HG02870 (cell line): ENCODE measurements at regions not wholly inside any gene's neighbourhood (a gene's known extent, or its start where the extent isn't known, plus 50 kb on each side); places are given as distances from the start of the nearest gene placed in this dataset.
"Not testable (repeated sequence)": the region's sequence is repeated elsewhere in the genome, so short reads cannot be mapped to it uniquely, and the experiment has no call there.

Experiments used
- ATAC-seq: cut with Tn5 transposase; IDR thresholded peaks from one replicate; pipeline ENCODE4 v1.9.1; 2021; ENCODE audit warnings: mild to moderate bottlenecking, moderate library complexity; ENCODE audit not compliant: unreplicated experiment

GRCh38 chrX:27404366-27404765 is 58.8 kb downstream of the PPP4R3C start:
- ATAC-seq: no peak

- no peak for ATAC-seq
Observed at GRCh38 chrX:27399146-27399456, 64.0 kb downstream of the PPP4R3C start.

GRCh38 chrX:27391623-27392022 is 71.5 kb downstream of the PPP4R3C start:
- ATAC-seq: no peak

GRCh38 chrX:27381419-27381818 is 81.7 kb downstream of the PPP4R3C start:
- ATAC-seq: no peak

- ATAC-seq: no peak
Observed at GRCh38 chrX:27380163-27380845, 82.8 kb downstream of the PPP4R3C start.

- ATAC-seq: no peak
Observed at GRCh38 chrX:27354021-27354420, 109.1 kb downstream of the PPP4R3C start.

- ATAC-seq: no peak
Observed at GRCh38 chrX:27350476-27350875, 112.7 kb downstream of the PPP4R3C start.

- ATAC-seq: peak; percentile 54
Observed at GRCh38 chrX:27336466-27337091, 126.6 kb downstream of the PPP4R3C start.

GRCh38 chrX:27321632-27322031 is 141.5 kb downstream of the PPP4R3C start:
- ATAC-seq: no peak

GRCh38 chrX:27309406-27309805 is 153.7 kb downstream of the PPP4R3C start:
- no peak for ATAC-seq

- no peak for ATAC-seq
Observed at GRCh38 chrX:27307546-27307945, 155.6 kb downstream of the PPP4R3C start.

GRCh38 chrX:27292552-27292951 is 170.6 kb downstream of the PPP4R3C start:
- ATAC-seq: not testable (repeated sequence)

GRCh38 chrX:27276751-27277150 is 186.4 kb downstream of the PPP4R3C start:
- ATAC-seq: no peak

- no peak for ATAC-seq
Observed at GRCh38 chrX:27254656-27255055, 208.5 kb downstream of the PPP4R3C start.

- no peak for ATAC-seq
Observed at GRCh38 chrX:27251369-27251768, 211.8 kb downstream of the PPP4R3C start.

GRCh38 chrX:27242581-27242980 is 220.6 kb downstream of the PPP4R3C start:
- no peak for ATAC-seq

- no peak for ATAC-seq
Observed at GRCh38 chrX:27241981-27242380, 221.2 kb downstream of the PPP4R3C start.

GRCh38 chrX:27240042-27240441 is 223.1 kb downstream of the PPP4R3C start:
- not testable (repeated sequence) for ATAC-seq

GRCh38 chrX:27236681-27237080 is 226.5 kb downstream of the PPP4R3C start:
- ATAC-seq: no peak

- ATAC-seq: no peak
Observed at GRCh38 chrX:27229721-27230120, 233.4 kb downstream of the PPP4R3C start.

GRCh38 chrX:27222661-27223060 is 240.5 kb downstream of the PPP4R3C start:
- ATAC-seq: no peak

GRCh38 chrX:27186671-27187070 is 276.5 kb downstream of the PPP4R3C start:
- ATAC-seq: peak; percentile 62

GRCh38 chrX:27163236-27163635 is 299.9 kb downstream of the PPP4R3C start:
- ATAC-seq: no peak
